PC-9 (cell line): ENCODE measurements at regions not wholly inside any gene's neighbourhood (a gene's known extent, or its start where the extent isn't known, plus 50 kb on each side); places are given as distances from the start of the nearest gene placed in this dataset.

Experiments
- CTCF ChIP-seq: fragments of 200-600 bp; sonication (generic); conservative IDR thresholded peaks from 2 replicates; pipeline ENCODE4 v1.6.1; 2017; ENCODE audit warnings: mixed run types, antibody characterized with exemption, mild to moderate bottlenecking, moderate library complexity
- EZH2 ChIP-seq: fragments of 200-600 bp; sonication (generic); IDR thresholded peaks from 2 replicates; pipeline ENCODE4 v1.8.0; 2017; ENCODE audit warnings: antibody characterized with exemption, low read depth

- TF ChIP-seq CTCF: no peak
- no peak for TF ChIP-seq EZH2
Measured at GRCh38 chr13:86399572-86399971, 600.4 kb upstream of the SLITRK6 start.
